GM21381 (cell line): ENCODE measurements at regions not wholly inside any gene's neighbourhood (a gene's known extent, or its start where the extent isn't known, plus 50 kb on each side); places are given as distances from the start of the nearest gene placed in this dataset.

Experiments used
- ATAC-seq: cut with Tn5 transposase; IDR thresholded peaks from one replicate; pipeline ENCODE4 v1.9.1; 2021; ENCODE audit warnings: mild to moderate bottlenecking, moderate library complexity; ENCODE audit not compliant: unreplicated experiment

DNA sequence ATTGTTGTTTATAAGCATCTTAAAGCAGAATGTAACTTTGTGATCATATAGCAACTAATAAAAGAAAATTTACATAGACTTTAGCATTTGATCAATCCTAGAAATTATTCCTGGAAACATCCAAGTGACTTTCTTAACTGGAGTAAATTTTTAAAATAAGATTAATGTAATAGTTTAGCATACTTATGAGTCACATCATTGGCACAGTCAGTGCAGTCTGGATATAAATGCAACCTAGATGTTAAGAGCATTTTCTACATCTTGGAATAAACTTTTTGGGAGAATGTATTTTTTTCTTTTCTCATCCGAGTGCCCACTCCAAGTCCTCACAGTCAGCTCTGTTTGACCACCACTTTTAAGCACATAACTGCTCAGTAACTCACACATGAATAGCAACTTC lies 324.6 kb upstream of the PLSCR5 start:
- no peak for ATAC-seq

DNA sequence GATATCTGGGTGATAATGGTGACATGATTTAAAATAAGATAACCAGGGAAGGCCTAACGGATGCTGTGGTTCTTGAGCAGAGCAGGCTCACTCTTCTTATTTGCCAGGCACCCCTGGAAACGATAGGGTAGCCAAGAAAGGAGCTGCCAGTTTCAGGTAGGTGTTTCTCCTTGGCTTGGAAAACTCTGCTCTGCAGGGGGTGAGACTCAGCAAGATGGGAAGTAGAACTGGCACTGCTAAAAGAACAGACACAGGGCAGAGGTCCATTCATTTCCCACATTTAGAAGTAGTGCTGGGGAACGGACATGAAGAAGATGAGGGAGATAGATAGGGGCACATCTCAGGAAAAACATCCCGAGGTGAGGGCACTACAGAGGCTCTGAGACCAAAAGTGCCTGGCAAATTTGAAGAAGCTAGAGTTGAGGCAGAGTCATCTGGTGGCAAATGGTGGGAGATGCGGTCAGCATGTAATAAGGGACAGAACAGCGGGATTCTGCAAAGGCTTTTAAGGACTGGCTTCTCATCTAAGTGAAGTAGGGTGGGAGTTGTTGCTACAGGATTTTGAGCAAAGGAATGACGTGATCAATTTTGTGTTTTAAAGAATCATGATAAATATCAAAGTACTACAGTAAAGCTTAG lies 323.4 kb upstream of the PLSCR5 start:
- ATAC-seq: no peak

DNA sequence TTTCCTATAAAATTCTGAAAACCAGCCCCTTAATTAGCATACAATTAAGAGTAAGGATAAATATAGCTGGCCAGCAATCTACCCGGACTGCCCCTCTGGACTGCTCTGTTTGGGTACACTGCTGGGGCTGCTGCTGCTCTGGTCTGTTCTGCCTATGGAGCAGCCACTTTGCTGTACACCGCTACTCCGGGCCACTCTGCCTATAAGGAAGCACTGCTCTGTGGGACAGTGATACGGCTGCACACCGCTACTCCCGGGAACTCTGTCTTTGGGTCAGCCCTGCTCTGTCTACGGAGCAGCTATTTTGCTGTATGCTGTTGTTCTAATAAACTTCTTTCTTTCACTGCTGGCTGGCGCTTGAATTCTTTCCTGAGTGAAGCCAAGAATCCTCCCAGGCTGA lies 316.5 kb upstream of the PLSCR5 start:
- ATAC-seq: no peak

DNA sequence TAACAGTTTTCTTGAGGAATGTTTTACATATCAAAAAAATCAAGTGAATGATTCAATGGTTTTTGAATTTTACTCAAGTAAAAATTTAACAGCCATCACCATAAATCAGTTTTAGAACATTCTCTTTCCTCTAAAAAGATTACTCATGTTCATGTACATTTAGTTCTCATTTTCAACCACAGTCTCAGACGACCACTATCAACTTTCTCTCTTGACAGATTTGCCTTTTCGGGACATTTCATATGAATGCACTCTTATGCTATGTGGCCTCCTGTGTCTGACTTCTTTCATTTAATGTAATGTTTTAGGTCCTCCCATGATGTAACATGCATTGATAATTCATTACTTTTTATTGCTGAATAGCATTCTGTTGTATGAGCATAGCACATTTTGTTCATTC lies 309.3 kb upstream of the PLSCR5 start:
- ATAC-seq: no peak

DNA sequence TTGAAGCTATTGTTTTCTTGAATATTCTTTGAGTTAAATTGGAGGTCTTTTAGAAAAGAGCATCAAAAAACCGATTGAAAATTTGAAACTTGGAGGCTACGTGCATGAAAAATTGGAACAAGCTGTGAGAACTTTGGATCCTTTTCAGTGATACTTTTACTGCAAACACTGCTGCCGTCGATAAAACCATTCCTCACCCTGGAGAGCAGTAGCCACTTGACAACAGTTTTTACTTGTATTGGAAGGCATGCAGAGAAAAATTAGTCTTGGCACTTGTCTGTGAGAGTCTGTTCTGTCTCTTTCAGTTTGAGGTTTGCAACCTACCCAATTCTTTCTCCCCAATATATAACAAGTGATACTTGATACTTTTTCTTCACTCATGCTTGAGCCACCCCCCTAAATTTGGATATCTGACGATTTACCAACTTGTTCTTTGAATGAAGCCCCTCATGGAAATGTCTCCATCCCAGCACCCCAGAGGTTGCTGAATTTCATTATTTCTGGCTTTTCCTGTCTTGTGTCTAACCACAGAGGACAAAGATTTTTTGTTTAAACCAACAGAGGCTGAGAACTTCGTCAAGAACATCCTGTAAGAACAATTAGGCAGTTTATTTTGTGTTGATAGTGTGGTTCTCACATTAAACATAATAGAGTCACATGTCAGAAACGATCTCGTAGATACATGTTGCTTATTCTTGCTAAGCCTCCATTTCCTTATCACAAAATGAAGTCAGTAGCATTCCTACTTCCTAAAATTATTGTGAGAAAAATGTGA lies 307.3 kb upstream of the PLSCR5 start:
- no peak for ATAC-seq

DNA sequence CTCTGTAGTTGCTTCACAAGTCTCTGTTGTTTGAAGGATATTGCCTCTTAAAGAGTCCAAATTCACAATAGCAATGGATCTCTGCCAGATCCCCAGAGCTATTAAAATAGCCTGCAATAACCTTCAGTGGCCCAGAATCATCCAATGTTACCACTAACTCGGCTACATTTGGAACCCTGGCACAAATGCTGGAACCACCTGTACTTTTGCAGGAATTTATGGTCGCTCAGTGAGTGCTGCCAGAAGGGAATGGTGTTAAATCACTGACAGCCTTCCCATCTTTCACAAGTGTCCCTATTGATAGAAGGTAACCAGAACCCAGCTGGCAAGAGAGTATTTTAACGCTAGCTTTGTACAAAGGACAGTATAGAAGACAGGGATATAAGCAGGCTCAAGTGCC lies 298.8 kb upstream of the PLSCR5 start:
- ATAC-seq: no peak

DNA sequence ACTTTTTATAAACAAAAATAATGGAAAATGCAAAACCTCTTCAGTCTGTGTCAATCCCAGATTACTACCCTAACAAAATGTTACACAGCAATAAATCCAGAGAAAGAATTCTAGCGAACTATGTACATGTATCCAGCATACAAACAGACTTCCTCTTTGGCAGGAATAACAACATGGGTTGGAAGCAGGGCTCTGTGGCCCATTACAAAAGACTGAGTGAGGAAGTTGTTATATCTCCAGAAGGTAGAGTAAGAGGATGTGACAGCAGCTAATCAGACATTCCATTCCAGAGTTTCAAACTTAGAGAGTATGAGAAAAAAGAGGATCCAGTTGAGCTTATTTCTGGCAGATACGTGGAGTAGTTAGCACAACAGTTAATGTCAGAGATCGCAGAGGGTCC lies 294.0 kb upstream of the PLSCR5 start:
- no peak for ATAC-seq

DNA sequence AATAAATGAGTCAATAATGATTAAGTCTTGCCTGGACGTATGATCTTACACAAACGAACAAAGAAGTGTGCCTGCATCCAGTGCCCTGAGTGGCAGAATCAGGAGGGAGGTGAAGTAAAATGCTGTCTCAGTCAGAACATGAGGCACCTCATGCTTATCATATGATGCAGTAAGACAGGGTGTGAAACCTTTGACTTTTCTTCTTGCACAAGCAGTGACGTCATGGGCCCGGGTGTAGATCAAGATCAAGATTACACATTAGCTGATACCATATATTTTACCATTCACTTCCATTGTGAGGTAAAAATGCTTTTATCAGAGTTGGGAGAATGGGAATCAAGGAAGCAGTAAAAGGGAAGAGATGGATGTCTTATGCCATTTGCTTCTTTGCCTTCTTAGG lies 291.6 kb upstream of the PLSCR5 start:
- ATAC-seq: no peak

DNA sequence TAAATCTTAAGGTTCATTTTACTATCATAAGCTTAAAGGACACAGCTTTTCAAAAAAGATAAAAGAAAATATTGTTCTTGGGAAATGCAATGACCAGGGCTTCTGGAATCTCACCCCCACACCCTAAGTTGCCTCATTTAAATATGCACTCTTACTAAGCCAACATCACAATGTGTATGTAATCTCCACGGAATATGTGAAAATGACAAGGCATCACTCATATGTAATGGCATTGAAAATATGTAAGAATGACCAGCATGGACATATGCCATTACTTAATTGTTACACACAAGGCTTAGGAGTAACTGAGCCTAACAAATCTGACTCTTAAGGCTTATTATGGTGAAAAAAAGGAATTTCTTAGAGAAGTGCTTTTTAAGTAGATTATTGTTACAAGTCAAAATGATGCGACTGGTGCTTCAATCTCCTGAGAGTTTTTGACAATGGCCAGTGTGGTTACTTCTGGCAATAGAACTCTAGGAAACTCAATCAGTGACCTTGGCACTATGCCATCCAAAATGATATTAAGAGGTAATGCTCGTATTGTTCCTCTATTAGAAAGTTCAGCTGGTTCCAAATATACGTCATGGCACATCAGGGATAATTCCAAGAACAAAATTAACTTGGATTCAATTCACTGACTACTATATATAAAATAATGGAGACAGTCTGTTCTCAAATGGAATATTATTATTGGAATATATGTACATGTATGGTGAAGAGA lies 290.0 kb upstream of the PLSCR5 start:
- no peak for ATAC-seq

DNA sequence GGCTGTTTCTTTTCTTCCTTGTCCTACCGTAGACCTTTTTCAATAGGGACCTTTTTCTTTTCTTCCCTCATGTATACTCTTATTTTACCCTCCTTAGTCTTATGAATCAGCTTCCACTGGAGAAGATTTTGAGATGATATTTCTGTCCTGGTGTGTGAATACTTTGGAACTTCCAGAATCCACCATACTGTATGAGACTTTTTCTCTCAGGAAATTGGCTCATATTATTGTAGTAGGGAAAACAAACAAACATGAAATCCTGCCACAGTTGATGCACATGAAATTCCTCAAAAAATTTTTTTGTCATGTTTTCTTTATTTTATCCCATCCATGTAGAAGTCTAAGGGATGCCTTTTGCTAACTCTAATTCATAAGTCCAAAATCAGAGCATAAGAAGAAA lies 289.3 kb upstream of the PLSCR5 start:
- ATAC-seq: no peak

DNA sequence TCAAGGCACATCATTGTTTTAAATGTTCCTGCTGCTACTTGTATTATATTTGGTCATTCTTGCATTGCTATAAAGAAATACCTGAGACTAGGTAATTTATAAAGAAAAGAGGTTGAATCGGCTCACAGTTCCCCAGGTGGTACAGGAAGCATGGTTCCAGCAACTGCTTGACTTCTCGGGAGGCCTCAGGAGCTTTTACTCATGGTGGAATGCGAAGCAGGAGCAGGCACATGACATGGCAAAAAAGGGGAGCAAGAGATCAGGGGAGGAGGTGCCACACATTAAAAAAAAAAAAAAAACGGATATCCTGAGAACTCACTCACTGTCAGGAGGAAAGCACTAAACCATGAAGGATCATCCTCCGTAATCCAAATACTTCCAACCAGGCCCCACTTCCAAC lies 286.9 kb upstream of the PLSCR5 start:
- ATAC-seq: no peak

DNA sequence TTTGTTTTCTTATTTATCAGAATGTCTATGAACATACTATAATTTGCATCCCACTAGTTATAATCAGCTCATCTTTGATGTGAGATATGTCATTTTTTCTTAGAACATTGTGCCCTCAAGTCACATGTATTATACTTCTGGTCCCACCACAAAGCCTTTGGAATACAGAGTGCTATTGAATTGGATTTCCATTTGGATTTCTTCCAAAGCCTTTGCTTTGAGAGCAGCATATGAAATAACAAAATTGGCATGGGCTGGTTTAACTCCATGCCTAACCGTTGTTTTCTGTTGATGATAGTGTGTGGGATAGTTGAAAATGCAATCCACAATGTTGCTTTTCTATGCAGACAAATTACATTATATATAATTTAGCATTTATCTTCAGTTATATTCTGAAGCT lies 284.5 kb upstream of the PLSCR5 start:
- ATAC-seq: no peak

DNA sequence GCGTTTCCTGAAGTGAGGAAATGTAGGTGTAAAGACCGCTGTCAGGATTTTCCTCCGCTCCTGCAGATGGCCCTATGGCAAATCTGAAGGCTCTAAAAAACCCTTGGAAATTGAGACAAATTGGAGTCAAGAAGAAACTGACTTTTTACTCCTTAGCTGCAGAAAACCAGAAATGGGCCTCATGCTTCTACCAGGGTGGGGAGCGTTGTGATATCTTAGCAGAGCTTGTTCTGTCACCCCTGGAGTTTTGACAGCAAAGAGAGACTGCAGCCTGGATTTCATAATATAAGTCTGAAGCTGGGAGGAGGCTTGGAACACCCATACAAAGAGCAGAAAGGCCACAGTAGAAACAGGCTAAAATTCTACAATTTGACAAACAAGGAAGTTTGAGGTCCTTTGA lies 283.0 kb upstream of the PLSCR5 start:
- no peak for ATAC-seq

DNA sequence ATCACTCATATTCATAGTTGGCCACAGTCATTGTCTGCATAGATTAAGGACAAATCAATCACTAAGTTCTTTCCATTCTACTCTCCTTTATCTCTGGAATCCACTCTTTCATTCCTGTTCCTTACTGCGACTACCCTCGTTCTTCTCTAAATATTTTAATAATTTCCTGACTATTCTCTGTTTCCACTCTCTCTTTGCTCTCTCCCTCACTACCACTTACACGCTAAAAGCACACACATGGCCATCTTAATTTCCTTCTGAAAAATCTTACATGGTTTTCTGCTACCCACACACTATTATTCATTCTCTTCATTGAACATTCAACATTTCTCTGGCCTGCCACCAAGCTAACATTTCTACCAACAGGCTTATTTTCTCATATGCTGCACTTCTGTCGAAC lies 279.6 kb upstream of the PLSCR5 start:
- ATAC-seq: no peak

DNA sequence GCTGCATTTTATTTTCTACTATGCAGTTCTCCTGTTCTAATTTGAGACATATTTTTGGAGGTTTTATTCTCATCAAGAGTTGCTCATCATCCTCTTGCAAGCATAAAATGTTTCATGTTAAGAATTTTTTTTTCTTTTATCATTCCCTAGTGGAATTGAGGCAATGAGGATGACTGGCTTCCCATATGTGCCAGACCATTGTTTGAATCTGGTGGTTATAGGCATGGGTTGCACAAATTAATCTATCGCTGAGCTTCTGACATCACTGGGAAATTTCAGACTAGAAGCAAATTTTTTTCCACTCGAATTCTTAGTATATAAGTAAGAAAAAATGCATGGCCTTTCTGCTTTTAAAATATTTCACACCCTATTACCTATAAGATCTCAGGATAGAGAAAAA lies 279.1 kb upstream of the PLSCR5 start:
- ATAC-seq: no peak

DNA sequence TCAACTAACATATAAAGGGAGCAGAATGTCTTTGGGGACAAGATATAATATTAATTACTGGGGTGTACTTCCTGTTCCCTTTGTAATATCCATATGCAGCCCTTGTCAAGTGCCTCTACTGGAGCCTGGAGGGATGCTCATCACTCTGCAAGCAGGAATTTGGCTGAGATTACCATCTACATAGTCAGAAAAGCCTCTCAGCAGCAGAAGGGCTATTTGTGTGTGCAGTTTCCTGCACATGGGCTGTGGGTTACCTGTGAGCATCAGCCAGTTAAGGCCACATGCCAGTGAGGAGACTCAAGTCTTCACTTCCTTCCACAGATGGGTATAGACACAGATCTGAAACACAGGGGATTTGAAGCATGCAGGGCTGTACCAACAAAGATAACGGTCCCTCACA lies 278.1 kb upstream of the PLSCR5 start:
- ATAC-seq: no peak

DNA sequence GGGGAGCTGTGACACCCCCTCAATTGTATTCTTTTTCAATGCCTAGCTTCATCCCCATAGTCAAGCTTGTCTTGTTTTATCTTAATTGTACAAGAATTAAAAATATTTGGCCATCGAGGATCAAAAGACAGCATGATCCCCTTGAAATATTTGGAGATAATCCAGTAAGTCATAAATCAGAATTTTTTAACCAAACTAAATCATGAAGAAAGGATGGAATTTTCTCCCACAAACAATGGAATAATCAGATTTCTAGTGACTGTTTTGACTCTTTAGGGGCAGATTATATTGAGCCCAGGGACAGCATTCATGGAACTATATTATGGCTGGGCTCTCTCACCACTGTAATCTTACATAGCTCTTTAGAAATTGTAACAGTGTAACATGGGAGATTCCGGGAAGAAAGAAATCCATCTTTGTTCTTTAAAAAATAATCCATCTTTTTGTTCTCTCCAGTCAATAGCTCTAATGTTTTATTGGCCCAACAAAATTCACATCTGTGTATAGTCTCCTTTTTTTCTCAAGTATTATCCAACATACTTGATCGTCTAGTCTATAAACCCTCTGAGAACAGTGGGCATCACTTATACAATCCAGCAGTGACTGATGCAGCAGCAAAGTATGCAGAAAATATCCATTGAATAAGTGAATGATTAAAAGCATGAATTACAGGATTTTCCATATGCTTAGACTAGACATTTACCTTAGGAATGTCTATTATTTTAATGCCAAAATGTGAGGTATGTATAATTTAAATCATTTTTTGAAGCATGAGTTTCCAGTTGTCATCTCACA lies 277.0 kb upstream of the PLSCR5 start:
- no peak for ATAC-seq

DNA sequence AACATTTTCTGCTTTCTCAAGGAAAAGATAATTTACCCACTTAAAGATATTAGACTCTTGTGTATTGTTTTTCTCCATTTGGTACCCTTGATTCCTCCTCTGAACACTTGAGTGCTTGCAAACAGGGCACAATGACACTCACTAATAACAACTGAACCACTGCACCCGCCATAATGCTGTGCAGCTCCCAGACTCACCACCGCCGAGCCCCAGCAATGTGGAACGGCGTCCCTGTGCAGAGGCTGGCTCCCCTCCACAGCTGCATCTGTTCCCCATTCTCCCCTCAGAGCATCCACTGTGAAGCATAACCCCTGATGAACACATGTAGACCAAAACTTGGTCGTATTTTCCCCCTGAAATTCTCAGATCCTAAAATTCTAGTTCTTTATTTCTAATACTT lies 276.2 kb upstream of the PLSCR5 start:
- ATAC-seq: no peak

DNA sequence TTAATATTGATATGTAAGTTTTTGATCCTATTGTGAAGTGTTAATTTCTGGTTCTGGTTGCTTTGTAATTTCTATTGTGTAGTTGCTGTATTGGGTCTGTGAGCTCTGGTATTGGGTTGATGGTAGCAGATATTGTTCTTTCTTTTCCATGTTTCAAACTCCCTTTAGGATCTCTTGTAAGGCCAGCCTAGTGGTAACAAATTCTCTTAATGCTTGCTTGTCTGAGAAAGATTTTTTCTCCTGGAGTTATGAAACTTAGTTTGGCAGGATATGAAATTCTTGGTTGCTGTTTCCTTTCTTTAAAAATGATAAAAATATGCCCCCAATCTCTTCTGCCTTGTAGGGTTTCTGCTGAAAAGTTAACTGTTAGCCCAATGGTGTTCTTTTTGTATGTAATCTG lies 268.6 kb upstream of the PLSCR5 start:
- ATAC-seq: no peak

DNA sequence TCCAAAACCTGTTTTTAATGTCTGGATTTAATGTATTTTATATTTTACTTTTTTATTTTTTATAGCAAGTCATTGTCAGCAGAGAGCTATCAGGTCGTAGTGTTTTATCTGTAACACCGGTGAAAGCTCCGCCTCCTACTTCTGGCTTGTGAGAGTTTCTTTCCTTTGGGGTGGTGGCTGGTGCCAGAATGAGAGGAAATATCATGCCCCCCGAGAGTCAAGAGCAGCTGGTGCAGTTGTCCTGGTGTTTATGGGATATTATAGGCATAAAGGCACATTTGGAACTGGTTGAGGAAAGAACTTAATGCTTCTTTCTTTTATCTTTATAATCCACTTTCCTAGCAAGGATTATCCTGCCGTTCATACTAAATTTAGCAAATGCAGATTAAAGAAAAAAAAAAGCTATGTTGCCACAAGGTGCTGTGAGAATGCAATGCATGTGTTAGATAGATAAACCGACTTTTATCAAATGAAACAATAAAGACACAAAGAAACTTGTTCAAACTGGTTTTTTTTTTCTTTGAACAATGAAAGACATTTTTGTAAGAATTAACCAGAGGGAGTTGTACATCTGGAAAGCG lies 260.1 kb upstream of the PLSCR5 start:
- no peak for ATAC-seq

DNA sequence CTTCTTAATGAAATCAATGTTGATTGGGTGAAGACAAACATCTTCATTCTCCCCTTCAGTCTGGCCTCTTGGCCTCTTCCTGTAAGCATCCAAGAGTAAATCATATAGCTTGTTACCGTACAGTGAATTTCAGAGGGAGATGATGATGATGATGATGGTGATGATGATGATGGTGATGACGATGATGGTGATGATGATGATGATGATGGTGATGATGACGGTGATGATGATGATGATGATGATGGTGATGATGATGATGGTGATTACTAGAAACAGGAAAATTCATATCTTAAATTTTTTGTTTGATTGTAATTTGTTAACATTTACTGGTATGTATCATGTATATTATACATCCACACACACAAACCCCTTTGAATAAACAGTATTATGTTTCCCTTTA lies 256.1 kb upstream of the PLSCR5 start:
- no peak for ATAC-seq
